HL-60 (cell line): ENCODE measurements at regions not wholly inside any gene's neighbourhood (a gene's known extent, or its start where the extent isn't known, plus 50 kb on each side); places are given as distances from the start of the nearest gene placed in this dataset.

Experiments used
- POLR2AphosphoS5 ChIP-seq: IDR thresholded peaks from 2 replicates; pipeline ENCODE4 v1.6.1; 2012; ENCODE audit warnings: low read depth
- TF ChIP-seq, protein P1 (sequence below): IDR thresholded peaks from one replicate; pipeline ENCODE4 v1.5.1; 2011; ENCODE audit warnings: low read length, control low read depth, inconsistent platforms; ENCODE audit not compliant: insufficient read depth

GRCh38 chr4:130636486-130636885 is 1540.5 kb downstream of the C4orf33 start:
- TF ChIP-seq POLR2AphosphoS5, result no peak
- TF ChIP-seq, protein P1, sequence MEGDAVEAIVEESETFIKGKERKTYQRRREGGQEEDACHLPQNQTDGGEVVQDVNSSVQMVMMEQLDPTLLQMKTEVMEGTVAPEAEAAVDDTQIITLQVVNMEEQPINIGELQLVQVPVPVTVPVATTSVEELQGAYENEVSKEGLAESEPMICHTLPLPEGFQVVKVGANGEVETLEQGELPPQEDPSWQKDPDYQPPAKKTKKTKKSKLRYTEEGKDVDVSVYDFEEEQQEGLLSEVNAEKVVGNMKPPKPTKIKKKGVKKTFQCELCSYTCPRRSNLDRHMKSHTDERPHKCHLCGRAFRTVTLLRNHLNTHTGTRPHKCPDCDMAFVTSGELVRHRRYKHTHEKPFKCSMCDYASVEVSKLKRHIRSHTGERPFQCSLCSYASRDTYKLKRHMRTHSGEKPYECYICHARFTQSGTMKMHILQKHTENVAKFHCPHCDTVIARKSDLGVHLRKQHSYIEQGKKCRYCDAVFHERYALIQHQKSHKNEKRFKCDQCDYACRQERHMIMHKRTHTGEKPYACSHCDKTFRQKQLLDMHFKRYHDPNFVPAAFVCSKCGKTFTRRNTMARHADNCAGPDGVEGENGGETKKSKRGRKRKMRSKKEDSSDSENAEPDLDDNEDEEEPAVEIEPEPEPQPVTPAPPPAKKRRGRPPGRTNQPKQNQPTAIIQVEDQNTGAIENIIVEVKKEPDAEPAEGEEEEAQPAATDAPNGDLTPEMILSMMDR, result no peak
